Kidney tubule cell (primary cell): ENCODE measurements at regions not wholly inside any gene's neighbourhood (a gene's known extent, or its start where the extent isn't known, plus 50 kb on each side); places are given as distances from the start of the nearest gene placed in this dataset.
A peak's percentile ranks its signal among the peaks of the same experiment; 100 is the strongest.
"Not testable (repeated sequence)": the region's sequence is repeated elsewhere in the genome, so short reads cannot be mapped to it uniquely, and the experiment has no call there.

ENCODE experiments used
- DNase-seq: peaks from one replicate; pipeline ENCODE4 v3.0.0-alpha.2; 2018; ENCODE audit warnings: low spot score

GRCh38 chr11:71182791-71183677, 69.3 kb downstream of the SHANK2 start:
- DNase-seq = peak; percentile 28

GRCh38 chr11:71181566-71181965, 70.8 kb downstream of the SHANK2 start:
- no peak for DNase-seq

- no peak for DNase-seq
Observed at GRCh38 chr11:71180694-71181470, 71.5 kb downstream of the SHANK2 start.

GRCh38 chr11:71179877-71180605, 72.3 kb downstream of the SHANK2 start:
- DNase-seq = peak; percentile 27

GRCh38 chr11:71178076-71178475, 74.3 kb downstream of the SHANK2 start:
- peak; percentile 29 for DNase-seq

GRCh38 chr11:71176812-71177211, 75.6 kb downstream of the SHANK2 start:
- no peak for DNase-seq

GRCh38 chr11:71173709-71174108, 78.7 kb downstream of the SHANK2 start:
- DNase-seq = no peak

GRCh38 chr11:71172680-71173079, 79.7 kb downstream of the SHANK2 start:
- DNase-seq = no peak

GRCh38 chr11:71171576-71171975, 80.8 kb downstream of the SHANK2 start:
- no peak for DNase-seq

GRCh38 chr11:71170624-71171423, 81.6 kb downstream of the SHANK2 start:
- no peak for DNase-seq

GRCh38 chr11:71169313-71169712, 83.1 kb downstream of the SHANK2 start:
- DNase-seq = no peak

GRCh38 chr11:71167814-71168213, 84.6 kb downstream of the SHANK2 start:
- DNase-seq = not testable (repeated sequence)

GRCh38 chr11:71165771-71166170, 86.6 kb downstream of the SHANK2 start:
- no peak for DNase-seq

- DNase-seq = no peak
Observed at GRCh38 chr11:71164621-71165020, 87.8 kb downstream of the SHANK2 start.

GRCh38 chr11:71164186-71164585, 88.2 kb downstream of the SHANK2 start:
- DNase-seq = no peak

GRCh38 chr11:71163371-71163770, 89.0 kb downstream of the SHANK2 start:
- no peak for DNase-seq

GRCh38 chr11:71158936-71159335, 93.4 kb downstream of the SHANK2 start:
- no peak for DNase-seq

GRCh38 chr11:71157676-71158075, 94.7 kb downstream of the SHANK2 start:
- not testable (repeated sequence) for DNase-seq

GRCh38 chr11:71156301-71156700, 96.1 kb downstream of the SHANK2 start:
- no peak for DNase-seq

- no peak for DNase-seq
Observed at GRCh38 chr11:71155846-71156245, 96.5 kb downstream of the SHANK2 start.

GRCh38 chr11:71154261-71154805, 98.0 kb downstream of the SHANK2 start:
- no peak for DNase-seq
